MM.1S (cell line): ENCODE measurements at regions not wholly inside any gene's neighbourhood (a gene's known extent, or its start where the extent isn't known, plus 50 kb on each side); places are given as distances from the start of the nearest gene placed in this dataset.

Experiments
- EZH2phosphoT487 ChIP-seq: fragments of 300-600 bp; sonication (generic); IDR thresholded peaks from 2 replicates; pipeline ENCODE4 v1.6.1; 2018; ENCODE audit warnings: antibody characterized with exemption, low read length
- TF ChIP-seq, protein P1 (sequence below): fragments of 300-600 bp; sonication (generic); IDR thresholded peaks from 2 replicates; pipeline ENCODE4 v1.5.1; 2016; ENCODE audit warnings: antibody characterized with exemption, low read length, mixed read lengths

DNA sequence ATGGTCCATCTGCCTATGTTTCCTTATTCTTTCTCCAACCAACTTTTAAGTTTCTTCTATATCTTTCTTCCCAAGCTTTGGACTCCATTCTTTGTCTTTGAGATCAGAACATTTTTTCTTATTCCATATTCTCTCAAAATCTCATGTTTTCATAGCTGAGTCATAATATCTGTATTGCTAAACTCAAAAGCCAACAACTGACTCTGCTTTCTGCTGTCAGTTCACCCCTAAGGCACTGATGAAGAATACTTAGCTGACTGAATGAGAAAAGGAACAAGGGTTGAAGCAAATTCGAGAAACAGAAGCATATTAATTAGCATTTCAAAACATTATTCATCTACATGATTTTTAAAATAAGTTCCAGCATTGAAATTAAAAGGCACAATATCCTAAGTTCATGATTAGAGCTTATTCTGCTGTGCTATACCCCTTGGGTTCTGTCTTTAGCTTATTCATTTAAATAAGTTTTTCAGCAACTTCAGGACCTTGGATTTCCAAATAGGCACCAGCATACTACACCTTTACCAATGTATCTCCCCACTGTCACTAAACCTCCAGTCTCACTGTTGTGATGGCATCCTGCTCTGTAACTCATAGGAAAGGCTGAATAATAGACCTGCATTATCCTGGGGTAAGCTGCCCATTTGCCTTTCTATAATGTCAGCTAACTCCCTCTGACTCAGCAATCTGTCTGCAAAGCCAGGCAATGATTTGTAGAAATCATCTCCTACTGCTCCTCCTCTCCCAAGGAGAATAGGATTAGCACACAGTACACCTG is 49.9 kb upstream of the C5orf46 start:
- TF ChIP-seq EZH2phosphoT487 = no peak
- TF ChIP-seq, protein P1, sequence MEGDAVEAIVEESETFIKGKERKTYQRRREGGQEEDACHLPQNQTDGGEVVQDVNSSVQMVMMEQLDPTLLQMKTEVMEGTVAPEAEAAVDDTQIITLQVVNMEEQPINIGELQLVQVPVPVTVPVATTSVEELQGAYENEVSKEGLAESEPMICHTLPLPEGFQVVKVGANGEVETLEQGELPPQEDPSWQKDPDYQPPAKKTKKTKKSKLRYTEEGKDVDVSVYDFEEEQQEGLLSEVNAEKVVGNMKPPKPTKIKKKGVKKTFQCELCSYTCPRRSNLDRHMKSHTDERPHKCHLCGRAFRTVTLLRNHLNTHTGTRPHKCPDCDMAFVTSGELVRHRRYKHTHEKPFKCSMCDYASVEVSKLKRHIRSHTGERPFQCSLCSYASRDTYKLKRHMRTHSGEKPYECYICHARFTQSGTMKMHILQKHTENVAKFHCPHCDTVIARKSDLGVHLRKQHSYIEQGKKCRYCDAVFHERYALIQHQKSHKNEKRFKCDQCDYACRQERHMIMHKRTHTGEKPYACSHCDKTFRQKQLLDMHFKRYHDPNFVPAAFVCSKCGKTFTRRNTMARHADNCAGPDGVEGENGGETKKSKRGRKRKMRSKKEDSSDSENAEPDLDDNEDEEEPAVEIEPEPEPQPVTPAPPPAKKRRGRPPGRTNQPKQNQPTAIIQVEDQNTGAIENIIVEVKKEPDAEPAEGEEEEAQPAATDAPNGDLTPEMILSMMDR = no peak
